CD4-positive, alpha-beta T cell treated with Interleukin-15 for 1 hour (primary cell): ENCODE measurements at regions not wholly inside any gene's neighbourhood (a gene's known extent, or its start where the extent isn't known, plus 50 kb on each side); places are given as distances from the start of the nearest gene placed in this dataset.
A peak's percentile ranks its signal among the peaks of the same experiment; 100 is the strongest.

ENCODE experiments used
- DNase-seq: peaks from one replicate; pipeline ENCODE4 v3.0.0-alpha.2; 2020

- peak; percentile 33 for DNase-seq
These were observed 136.0 kb downstream of the INSIG2 start for GRCh38 chr2:118223992-118224894.

GRCh38 chr2:118223511-118223991 lies 135.3 kb downstream of the INSIG2 start:
- no peak for DNase-seq

GRCh38 chr2:118222672-118223421 lies 134.6 kb downstream of the INSIG2 start:
- no peak for DNase-seq

- DNase-seq = no peak
These were observed 134.0 kb downstream of the INSIG2 start for GRCh38 chr2:118222273-118222594.

DNA sequence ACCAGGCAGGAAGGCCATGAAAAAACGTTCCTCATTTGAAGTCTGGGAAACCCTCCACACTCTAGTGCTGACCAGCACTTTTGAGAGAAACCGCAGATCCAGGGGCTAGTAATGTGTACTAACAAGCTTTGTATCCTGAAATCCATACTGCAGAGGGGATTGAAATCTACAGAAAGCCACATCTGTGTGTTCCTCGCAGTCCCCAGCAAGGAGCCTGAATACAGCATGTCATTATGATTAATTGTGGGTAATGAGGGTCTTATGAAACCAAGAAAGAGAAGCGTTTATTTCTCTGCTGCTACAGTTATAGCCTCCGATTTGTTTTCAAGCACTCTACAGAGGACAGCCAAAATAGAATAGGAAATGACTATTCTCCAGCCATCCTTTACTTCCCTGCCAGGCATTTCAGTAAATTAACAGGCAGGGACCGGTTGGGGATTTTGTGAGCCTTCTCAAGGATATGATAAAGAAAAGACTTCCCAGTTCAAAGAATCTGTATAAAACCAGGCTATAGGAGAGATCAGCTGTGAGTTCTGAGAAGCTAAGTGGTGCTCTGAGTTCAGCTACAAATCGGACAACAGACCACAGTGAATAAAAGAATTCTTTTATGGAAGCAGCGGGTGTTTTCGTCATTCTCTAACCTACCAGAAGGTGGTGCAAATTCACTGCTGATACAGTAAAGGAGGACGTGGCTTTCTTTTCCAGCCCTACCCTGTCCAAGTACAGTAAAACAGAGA lies 133.4 kb downstream of the INSIG2 start:
- peak; percentile 32 for DNase-seq

DNA sequence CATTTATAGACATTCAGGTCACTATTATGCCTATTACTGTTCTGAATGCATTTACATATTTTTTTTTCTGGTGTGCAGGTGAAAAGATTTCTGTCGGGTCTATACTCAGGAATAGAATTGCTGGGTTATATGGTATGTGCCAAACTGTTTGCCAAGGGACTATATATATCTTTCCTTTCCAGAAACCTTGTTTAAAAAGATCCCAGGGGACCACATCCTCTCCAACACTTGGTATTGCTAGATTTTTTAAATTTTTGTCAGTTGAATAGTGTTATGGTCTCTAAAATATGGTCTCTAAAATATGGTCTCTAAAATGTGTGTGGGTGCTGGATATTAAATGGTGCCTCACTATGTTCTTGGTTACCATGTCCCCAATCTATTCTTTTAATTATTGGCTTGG lies 131.3 kb downstream of the INSIG2 start:
- no peak for DNase-seq

DNA sequence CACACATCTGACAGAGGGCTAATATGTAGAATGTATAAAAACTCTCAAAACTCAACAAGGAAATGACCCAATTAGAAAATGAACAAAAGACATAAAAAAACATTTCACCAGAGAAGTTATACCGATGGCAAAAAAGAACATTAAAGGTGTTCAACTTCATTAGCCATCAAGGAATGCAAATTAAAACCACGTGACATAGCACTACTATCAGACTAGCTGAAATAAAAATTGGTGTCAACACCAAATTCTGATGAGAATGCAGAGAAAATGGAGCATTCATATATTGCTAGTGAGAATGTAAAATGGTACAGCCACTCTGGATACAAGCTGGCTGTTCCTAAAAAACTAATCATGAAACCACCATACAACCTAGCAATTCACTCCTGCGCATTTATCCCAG lies 128.0 kb downstream of the INSIG2 start:
- no peak for DNase-seq

- no peak for DNase-seq
These were observed 121.5 kb downstream of the INSIG2 start for GRCh38 chr2:118209727-118210126.

- no peak for DNase-seq
These were observed 119.6 kb downstream of the INSIG2 start for GRCh38 chr2:118207889-118208288.

GRCh38 chr2:118202707-118203303 lies 114.5 kb downstream of the INSIG2 start:
- DNase-seq = peak; percentile 44

DNA sequence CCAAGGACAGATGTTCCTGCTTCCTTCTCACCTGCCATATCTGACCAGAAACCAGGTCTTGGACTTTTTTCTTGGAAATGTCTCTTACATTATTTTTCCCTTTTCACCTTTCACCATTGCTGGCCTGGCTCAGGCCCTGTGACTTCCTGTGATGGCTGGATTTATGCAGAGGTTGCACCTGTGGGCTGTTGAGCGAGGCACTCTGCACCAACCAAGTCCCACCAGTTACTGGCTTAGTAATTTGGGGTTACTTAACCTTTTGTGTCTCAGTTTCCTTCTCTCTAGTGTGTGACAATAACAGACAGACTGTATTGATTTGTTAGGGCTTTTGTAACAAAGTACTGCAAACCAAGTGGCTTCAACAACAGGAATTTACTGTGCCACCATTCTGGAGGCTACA lies 110.0 kb downstream of the INSIG2 start:
- DNase-seq = no peak

GRCh38 chr2:118197011-118197675 lies 108.9 kb downstream of the INSIG2 start:
- DNase-seq = no peak

- no peak for DNase-seq
These were observed 102.2 kb downstream of the INSIG2 start for GRCh38 chr2:118190474-118190873.

DNA sequence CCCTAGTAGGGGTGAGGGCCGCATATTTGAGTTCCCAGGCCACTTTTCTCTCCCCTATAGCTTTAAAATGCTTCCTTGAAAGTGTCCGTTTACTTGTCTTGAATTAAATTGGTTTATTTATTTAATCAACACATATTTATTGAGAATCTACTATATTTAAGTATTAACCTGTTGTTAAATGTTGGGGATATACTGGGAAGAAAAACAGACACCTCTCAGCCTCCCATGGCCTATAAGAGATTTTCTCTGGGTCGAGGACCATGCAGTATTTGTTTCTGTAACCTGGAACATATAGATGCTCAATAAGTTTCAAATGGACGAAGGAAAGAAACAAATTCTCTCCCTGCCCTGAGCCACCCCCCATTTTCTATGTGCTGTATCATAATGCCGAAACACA lies 98.6 kb downstream of the INSIG2 start:
- no peak for DNase-seq

DNA sequence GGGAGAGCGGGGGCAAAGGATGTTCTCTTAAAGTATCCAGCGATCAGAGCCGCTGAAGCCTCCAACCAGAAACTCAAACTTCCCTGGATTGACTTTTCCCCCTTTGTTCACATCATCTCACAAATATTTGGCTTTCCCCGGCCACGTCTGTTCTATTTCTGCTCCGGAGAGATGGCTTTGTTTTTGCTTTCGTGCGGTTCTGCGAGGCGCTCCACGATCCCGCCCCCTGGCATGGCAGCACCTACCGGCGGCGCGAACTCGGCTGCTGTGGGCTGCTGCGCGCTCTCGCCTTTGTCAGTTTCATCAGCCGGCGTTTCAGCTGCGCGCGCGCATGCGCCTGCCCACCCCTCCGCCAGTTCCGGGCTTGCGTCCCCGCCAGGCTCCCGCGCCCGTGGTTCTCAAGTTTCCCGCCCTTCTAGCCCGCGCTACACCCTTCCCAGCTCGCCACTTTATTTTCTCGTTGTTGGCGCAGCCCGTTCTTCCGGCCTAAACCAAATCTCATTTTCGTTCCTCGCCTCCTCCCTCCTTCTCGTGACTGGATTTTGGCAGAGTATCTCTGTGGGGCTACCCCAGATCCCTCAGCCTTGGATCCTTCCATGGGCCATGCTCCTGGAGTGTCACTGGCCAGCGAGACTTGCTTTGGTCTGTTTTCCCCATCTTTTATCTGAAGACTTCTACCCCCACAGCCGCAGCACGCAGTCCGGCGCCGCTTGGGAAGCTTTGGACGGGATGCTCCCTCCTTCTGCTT lies 98.0 kb downstream of the INSIG2 start:
- peak; percentile 91 for DNase-seq

DNA sequence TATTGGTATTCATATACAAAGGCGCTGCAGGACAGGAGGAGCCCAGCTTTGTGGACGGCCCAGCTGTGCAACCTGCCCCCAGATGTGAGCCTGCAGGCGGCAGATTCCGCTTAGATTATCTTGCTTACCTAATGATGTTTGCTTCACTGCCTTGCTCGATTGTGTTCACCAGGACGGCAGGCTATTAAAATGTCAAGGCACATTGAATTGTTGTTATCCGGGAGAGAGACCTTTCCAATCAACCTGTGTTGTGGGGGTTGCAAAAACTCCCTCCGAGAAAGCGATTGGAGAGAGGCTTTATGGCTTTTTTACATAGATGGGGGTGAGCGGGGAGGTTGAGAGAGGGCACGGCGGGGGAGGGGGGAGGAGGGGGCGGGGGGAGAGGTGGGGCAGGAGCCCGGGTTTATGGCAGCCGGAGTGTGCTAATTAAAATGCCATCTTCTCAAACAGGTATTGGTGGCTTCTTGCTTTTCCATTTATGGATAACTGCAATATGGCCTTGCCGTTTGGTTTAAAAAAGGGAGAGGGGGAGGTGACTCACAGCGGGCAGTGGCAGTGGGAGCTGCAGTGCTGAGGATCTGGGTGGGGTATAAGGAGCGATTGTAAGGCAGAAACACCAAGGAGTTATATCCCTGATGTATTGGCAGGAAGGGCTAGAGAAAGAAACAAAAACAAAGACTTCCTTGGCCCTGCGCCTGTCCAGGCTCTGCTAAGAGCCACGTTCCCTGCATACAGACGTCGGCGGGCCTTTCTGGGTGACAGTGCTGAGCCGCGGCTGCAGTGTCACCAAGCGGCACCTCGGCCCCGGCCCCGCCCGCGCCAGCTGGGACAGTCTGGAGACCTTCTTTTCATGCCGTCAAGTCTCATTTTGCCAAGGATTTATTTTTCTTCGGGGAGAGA lies 97.2 kb downstream of the INSIG2 start:
- peak; percentile 31 for DNase-seq

- DNase-seq = no peak
These were observed 95.1 kb downstream of the INSIG2 start for GRCh38 chr2:118183381-118183780.

- no peak for DNase-seq
These were observed 91.2 kb downstream of the INSIG2 start for GRCh38 chr2:118179445-118179844.

- no peak for DNase-seq
These were observed 89.6 kb downstream of the INSIG2 start for GRCh38 chr2:118177884-118178283.

GRCh38 chr2:118177318-118177717 lies 89.0 kb downstream of the INSIG2 start:
- DNase-seq = no peak

DNA sequence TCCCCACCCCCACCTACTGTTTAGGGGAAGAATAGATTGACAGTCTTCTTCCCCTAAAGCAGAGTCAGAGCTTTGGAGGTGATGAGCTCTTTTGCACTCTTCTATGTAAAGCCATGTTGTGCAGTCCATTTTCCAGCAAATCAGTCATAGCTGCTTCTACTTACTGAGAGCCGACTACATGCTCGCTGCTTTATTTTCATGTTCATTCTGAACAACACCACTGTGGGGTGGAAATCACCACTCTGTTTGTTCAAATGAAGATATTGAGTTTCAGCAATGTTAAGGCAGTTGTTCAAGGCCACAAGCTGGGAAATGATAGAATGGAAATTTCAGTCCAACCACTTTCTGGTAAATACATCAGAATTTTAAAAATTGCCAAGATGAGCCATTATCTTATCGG lies 88.3 kb downstream of the INSIG2 start:
- no peak for DNase-seq
